WTC11 (cell line): ENCODE measurements at regions not wholly inside any gene's neighbourhood (a gene's known extent, or its start where the extent isn't known, plus 50 kb on each side); places are given as distances from the start of the nearest gene placed in this dataset.

Experiments
- ATAC-seq: fragments of 200-7000 bp; cut with Tn5 transposase; 2 replicates; pipeline ENCODE4 v1.10.0; 2021; ENCODE audit warnings: mild to moderate bottlenecking, moderate library complexity
- CTCF ChIA-PET: fragments of 300-600 bp; sonication (Branson Sonifier 250); formaldehyde crosslinking; loops from one replicate; lab custom pipeline; 2021; ENCODE audit warnings: antibody characterized with exemption; lab: Charles Lee
- POLR2A ChIA-PET: fragments of 350-600 bp; sonication (Branson Sonifier 250); formaldehyde crosslinking; loops from one replicate; lab custom pipeline; 2021; ENCODE audit warnings: antibody characterized with exemption; lab: Charles Lee
- DNase-seq: peaks from one replicate; pipeline ENCODE4 v3.0.0; 2021; ENCODE audit warnings: low spot score
- H3K27ac Mint-ChIP-seq: 2 replicates; pipeline ENCODE4 v1.8.0; 2021; ENCODE audit warnings: mixed read lengths
- H3K27me3 Mint-ChIP-seq: 2 replicates; pipeline ENCODE4 v1.8.0; 2021; ENCODE audit warnings: low read depth, mild to moderate bottlenecking, moderate library complexity, mixed read lengths
- H3K36me3 Mint-ChIP-seq: 2 replicates; pipeline ENCODE4 v1.8.0; 2021; ENCODE audit warnings: mixed read lengths
- H3K4me1 Mint-ChIP-seq: 2 replicates; pipeline ENCODE4 v1.8.0; 2022; ENCODE audit warnings: mixed read lengths
- H3K4me3 Mint-ChIP-seq: 2 replicates; pipeline ENCODE4 v1.8.0; 2021; ENCODE audit warnings: mild to moderate bottlenecking, moderate library complexity, mixed read lengths
- H3K9me3 Mint-ChIP-seq: 2 replicates; pipeline ENCODE4 v1.8.0; 2021; ENCODE audit warnings: mixed read lengths
- CBFB ChIP-seq: sonication (generic); formaldehyde crosslinking; IDR thresholded peaks from 2 replicates; pipeline ENCODE4 v1.8.1; 2022; ENCODE audit warnings: mild to moderate bottlenecking, low read depth, missing genetic modification reagents
- ELF4 ChIP-seq: sonication (generic); formaldehyde crosslinking; IDR thresholded peaks from 2 replicates; pipeline ENCODE4 v1.8.1; 2022; ENCODE audit warnings: low read depth, mild to moderate bottlenecking, moderate library complexity, missing genetic modification reagents
- ESRRA ChIP-seq: sonication (generic); formaldehyde crosslinking; IDR thresholded peaks from 2 replicates; pipeline ENCODE4 v1.8.1; 2022; ENCODE audit warnings: mild to moderate bottlenecking, missing genetic modification reagents, borderline replicate concordance
- FOXK1 ChIP-seq: sonication (generic); formaldehyde crosslinking; IDR thresholded peaks from 2 replicates; pipeline ENCODE4 v1.8.0; 2022; ENCODE audit warnings: mild to moderate bottlenecking, moderate library complexity, missing genetic modification reagents
- GABPB1 ChIP-seq: sonication (generic); formaldehyde crosslinking; IDR thresholded peaks from 2 replicates; pipeline ENCODE4 v1.8.1; 2023; ENCODE audit warnings: mild to moderate bottlenecking, missing genetic modification reagents
- GRHL2 ChIP-seq: fragments of 250-450 bp; sonication (Bioruptor Pico); IDR thresholded peaks from 2 replicates; pipeline ENCODE4 v1.8.0; 2022; ENCODE audit warnings: mild to moderate bottlenecking, moderate library complexity; ENCODE audit not compliant: insufficient replicate concordance, severe bottlenecking
- JAZF1 ChIP-seq: fragments of 250-450 bp; sonication (Bioruptor Pico); IDR thresholded peaks from 2 replicates; pipeline ENCODE4 v1.9.0; 2021; ENCODE audit warnings: moderate library complexity, mild to moderate bottlenecking, inconsistent platforms
- NFE2L1 ChIP-seq: sonication (generic); formaldehyde crosslinking; IDR thresholded peaks from 2 replicates; pipeline ENCODE4 v1.8.1; 2023; ENCODE audit warnings: missing genetic modification reagents
- NFYB ChIP-seq: sonication (generic); formaldehyde crosslinking; conservative IDR thresholded peaks from 2 replicates; pipeline ENCODE4 v1.8.0; 2022; ENCODE audit warnings: low read depth, missing genetic modification reagents
- NR1H2 ChIP-seq: sonication (generic); formaldehyde crosslinking; IDR thresholded peaks from 2 replicates; pipeline ENCODE4 v1.9.0; 2021; ENCODE audit warnings: mild to moderate bottlenecking, moderate library complexity, missing genetic modification reagents
- ZNF232 ChIP-seq: sonication (generic); formaldehyde crosslinking; IDR thresholded peaks from 2 replicates; pipeline ENCODE4 v1.8.0; 2022; ENCODE audit warnings: mild to moderate bottlenecking, missing genetic modification reagents
- ZNF416 ChIP-seq: fragments of 250-450 bp; sonication (Bioruptor Pico); IDR thresholded peaks from 2 replicates; pipeline ENCODE4 v1.9.0; 2021; ENCODE audit warnings: mild to moderate bottlenecking, inconsistent platforms
- TF ChIP-seq, protein P1 (sequence below): fragments of 250-450 bp; sonication (Bioruptor Pico); IDR thresholded peaks from 2 replicates; pipeline ENCODE4 v1.9.0; 2021; ENCODE audit warnings: mild to moderate bottlenecking
- TF ChIP-seq, protein P2 (sequence below): sonication (generic); formaldehyde crosslinking; IDR thresholded peaks from 2 replicates; pipeline ENCODE4 v1.8.1; 2022; ENCODE audit warnings: low read depth, mild to moderate bottlenecking, moderate library complexity, missing genetic modification reagents, borderline replicate concordance
- TF ChIP-seq, protein P3 (sequence below): fragments of 250-450 bp; sonication (Bioruptor Pico); IDR thresholded peaks from 2 replicates; pipeline ENCODE4 v1.9.0; 2021; ENCODE audit warnings: moderate library complexity, mild to moderate bottlenecking, inconsistent platforms, borderline replicate concordance
- TF ChIP-seq, protein P4 (sequence below): sonication (generic); formaldehyde crosslinking; IDR thresholded peaks from 2 replicates; pipeline ENCODE4 v1.8.1; 2022; ENCODE audit warnings: low read depth, missing genetic modification reagents, borderline replicate concordance
- TF ChIP-seq, protein P5 (sequence below): sonication (generic); formaldehyde crosslinking; IDR thresholded peaks from 2 replicates; pipeline ENCODE4 v1.8.0; 2022; ENCODE audit warnings: mild to moderate bottlenecking, missing genetic modification reagents
- TF ChIP-seq, protein P6 (sequence below): sonication (generic); formaldehyde crosslinking; IDR thresholded peaks from 2 replicates; pipeline ENCODE4 v1.8.0; 2023; ENCODE audit warnings: mild to moderate bottlenecking, missing genetic modification reagents
- TF ChIP-seq, protein P7 (sequence below): sonication (generic); formaldehyde crosslinking; IDR thresholded peaks from 2 replicates; pipeline ENCODE4 v1.8.0; 2022; ENCODE audit warnings: mild to moderate bottlenecking, missing genetic modification reagents
- TF ChIP-seq, protein P8 (sequence below): sonication (generic); formaldehyde crosslinking; IDR thresholded peaks from 2 replicates; pipeline ENCODE4 v1.8.1; 2022; ENCODE audit warnings: mild to moderate bottlenecking, missing genetic modification reagents, moderate library complexity, borderline replicate concordance
- TF ChIP-seq, protein P9 (sequence below): sonication (generic); formaldehyde crosslinking; conservative IDR thresholded peaks from 2 replicates; pipeline ENCODE4 v1.8.1; 2022; ENCODE audit warnings: mild to moderate bottlenecking, missing genetic modification reagents
- TF ChIP-seq, protein P10 (sequence below): sonication (generic); formaldehyde crosslinking; IDR thresholded peaks from 2 replicates; pipeline ENCODE4 v1.8.0; 2022; ENCODE audit warnings: mild to moderate bottlenecking, missing genetic modification reagents

DNA sequence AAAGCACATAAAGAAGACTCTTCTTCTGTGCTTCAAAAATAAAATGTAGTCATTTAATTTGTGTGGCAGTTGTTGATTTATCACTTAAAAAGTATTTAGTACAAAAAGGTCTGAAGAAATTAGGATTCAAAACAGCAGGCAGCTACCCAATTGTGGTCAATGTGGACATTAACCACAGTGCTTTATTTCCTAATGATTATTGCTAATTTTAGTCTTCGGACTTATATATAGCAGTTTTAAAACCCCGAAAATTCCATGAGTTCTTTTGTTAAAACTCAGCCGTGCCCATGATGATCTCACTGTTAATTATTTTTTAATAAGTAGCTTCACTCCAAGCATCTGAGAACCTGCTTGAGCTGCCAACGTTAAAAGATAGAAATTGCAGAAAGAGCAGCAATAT, 594.3 kb downstream of the STK39 start:
- DNase-seq = no peak
- Mint-ChIP-seq H3K36me3 (peaks cover 3% of the 10 kb centered on the region), H3K27ac (no peak overlapping the region), H3K4me3 (no peak overlapping the region), H3K4me1 (peaks cover 14% of the 10 kb centered on the region), H3K9me3 (peaks cover 8% of the 10 kb centered on the region; the same call in 1 of the 2 replicates), H3K27me3 (no peaks in the 10 kb centered on the region)
- ATAC-seq = no peak
- ChIA-PET CTCF (no interaction called here), POLR2A (no interaction called here)
- TF ChIP-seq ZNF416 (CRISPR knock-in tag) (no peak), FOXK1 (CRISPR knock-in tag) (no peak), ZNF232 (CRISPR knock-in tag) (no peak), JAZF1 (CRISPR knock-in tag) (no peak), NR1H2 (CRISPR knock-in tag) (no peak), ESRRA (CRISPR knock-in tag) (no peak), GABPB1 (CRISPR knock-in tag) (no peak), NFE2L1 (no peak), GRHL2 (no peak), NFYB (no peak)
- TF ChIP-seq, protein P1, sequence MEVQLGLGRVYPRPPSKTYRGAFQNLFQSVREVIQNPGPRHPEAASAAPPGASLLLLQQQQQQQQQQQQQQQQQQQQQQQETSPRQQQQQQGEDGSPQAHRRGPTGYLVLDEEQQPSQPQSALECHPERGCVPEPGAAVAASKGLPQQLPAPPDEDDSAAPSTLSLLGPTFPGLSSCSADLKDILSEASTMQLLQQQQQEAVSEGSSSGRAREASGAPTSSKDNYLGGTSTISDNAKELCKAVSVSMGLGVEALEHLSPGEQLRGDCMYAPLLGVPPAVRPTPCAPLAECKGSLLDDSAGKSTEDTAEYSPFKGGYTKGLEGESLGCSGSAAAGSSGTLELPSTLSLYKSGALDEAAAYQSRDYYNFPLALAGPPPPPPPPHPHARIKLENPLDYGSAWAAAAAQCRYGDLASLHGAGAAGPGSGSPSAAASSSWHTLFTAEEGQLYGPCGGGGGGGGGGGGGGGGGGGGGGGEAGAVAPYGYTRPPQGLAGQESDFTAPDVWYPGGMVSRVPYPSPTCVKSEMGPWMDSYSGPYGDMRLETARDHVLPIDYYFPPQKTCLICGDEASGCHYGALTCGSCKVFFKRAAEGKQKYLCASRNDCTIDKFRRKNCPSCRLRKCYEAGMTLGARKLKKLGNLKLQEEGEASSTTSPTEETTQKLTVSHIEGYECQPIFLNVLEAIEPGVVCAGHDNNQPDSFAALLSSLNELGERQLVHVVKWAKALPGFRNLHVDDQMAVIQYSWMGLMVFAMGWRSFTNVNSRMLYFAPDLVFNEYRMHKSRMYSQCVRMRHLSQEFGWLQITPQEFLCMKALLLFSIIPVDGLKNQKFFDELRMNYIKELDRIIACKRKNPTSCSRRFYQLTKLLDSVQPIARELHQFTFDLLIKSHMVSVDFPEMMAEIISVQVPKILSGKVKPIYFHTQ (CRISPR knock-in tag) = no peak
- TF ChIP-seq, protein P2, sequence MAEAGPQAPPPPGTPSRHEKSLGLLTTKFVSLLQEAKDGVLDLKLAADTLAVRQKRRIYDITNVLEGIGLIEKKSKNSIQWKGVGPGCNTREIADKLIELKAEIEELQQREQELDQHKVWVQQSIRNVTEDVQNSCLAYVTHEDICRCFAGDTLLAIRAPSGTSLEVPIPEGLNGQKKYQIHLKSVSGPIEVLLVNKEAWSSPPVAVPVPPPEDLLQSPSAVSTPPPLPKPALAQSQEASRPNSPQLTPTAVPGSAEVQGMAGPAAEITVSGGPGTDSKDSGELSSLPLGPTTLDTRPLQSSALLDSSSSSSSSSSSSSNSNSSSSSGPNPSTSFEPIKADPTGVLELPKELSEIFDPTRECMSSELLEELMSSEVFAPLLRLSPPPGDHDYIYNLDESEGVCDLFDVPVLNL = no peak
- TF ChIP-seq, protein P3, sequence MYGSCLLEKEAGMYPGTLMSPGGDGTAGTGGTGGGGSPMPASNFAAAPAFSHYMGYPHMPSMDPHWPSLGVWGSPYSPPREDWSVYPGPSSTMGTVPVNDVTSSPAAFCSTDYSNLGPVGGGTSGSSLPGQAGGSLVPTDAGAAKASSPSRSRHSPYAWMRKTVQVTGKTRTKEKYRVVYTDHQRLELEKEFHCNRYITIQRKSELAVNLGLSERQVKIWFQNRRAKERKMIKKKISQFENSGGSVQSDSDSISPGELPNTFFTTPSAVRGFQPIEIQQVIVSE (CRISPR knock-in tag) = no peak
- TF ChIP-seq, protein P4, sequence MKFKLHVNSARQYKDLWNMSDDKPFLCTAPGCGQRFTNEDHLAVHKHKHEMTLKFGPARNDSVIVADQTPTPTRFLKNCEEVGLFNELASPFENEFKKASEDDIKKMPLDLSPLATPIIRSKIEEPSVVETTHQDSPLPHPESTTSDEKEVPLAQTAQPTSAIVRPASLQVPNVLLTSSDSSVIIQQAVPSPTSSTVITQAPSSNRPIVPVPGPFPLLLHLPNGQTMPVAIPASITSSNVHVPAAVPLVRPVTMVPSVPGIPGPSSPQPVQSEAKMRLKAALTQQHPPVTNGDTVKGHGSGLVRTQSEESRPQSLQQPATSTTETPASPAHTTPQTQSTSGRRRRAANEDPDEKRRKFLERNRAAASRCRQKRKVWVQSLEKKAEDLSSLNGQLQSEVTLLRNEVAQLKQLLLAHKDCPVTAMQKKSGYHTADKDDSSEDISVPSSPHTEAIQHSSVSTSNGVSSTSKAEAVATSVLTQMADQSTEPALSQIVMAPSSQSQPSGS (CRISPR knock-in tag) = no peak
- TF ChIP-seq, protein P5, sequence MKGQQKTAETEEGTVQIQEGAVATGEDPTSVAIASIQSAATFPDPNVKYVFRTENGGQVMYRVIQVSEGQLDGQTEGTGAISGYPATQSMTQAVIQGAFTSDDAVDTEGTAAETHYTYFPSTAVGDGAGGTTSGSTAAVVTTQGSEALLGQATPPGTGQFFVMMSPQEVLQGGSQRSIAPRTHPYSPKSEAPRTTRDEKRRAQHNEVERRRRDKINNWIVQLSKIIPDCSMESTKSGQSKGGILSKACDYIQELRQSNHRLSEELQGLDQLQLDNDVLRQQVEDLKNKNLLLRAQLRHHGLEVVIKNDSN (CRISPR knock-in tag) = no peak
- TF ChIP-seq, protein P6, sequence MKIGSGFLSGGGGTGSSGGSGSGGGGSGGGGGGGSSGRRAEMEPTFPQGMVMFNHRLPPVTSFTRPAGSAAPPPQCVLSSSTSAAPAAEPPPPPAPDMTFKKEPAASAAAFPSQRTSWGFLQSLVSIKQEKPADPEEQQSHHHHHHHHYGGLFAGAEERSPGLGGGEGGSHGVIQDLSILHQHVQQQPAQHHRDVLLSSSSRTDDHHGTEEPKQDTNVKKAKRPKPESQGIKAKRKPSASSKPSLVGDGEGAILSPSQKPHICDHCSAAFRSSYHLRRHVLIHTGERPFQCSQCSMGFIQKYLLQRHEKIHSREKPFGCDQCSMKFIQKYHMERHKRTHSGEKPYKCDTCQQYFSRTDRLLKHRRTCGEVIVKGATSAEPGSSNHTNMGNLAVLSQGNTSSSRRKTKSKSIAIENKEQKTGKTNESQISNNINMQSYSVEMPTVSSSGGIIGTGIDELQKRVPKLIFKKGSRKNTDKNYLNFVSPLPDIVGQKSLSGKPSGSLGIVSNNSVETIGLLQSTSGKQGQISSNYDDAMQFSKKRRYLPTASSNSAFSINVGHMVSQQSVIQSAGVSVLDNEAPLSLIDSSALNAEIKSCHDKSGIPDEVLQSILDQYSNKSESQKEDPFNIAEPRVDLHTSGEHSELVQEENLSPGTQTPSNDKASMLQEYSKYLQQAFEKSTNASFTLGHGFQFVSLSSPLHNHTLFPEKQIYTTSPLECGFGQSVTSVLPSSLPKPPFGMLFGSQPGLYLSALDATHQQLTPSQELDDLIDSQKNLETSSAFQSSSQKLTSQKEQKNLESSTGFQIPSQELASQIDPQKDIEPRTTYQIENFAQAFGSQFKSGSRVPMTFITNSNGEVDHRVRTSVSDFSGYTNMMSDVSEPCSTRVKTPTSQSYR = no peak

DNA sequence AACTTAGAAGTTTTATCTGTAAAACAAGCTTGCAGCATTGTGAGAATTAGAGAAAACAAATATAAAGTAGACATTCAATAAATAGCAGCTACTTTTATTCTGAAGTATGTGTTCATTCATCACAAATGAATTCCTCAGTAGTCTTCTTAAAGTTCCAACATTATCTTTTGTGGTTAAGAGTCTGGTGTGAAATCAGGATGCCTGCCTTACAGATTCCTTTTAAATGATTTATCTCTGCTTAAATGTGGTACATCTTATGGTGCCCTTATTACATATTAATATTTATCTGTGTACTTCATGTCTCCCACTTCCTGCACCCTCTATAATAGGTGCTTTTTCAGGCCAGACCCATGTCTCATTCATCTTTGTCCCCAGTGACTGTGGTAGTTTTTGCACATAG, 595.0 kb downstream of the STK39 start:
- ChIA-PET POLR2A (no interaction called here), CTCF (no interaction called here)
- H3K4me1 Mint-ChIP-seq = peaks cover 14% of the 10 kb centered on the region
- no peaks in the 10 kb centered on the region for H3K27me3 Mint-ChIP-seq
- H3K4me3 Mint-ChIP-seq = no peak overlapping the region
- H3K9me3 Mint-ChIP-seq = peaks cover 8% of the 10 kb centered on the region; the same call in 1 of the 2 replicates
- H3K36me3 Mint-ChIP-seq = peaks cover 3% of the 10 kb centered on the region
- ATAC-seq = no peak
- no peak for DNase-seq
- H3K27ac Mint-ChIP-seq = no peak overlapping the region
- TF ChIP-seq ELF4 (CRISPR knock-in tag) (no peak), CBFB (CRISPR knock-in tag) (no peak), NFE2L1 (no peak)
- TF ChIP-seq, protein P7, sequence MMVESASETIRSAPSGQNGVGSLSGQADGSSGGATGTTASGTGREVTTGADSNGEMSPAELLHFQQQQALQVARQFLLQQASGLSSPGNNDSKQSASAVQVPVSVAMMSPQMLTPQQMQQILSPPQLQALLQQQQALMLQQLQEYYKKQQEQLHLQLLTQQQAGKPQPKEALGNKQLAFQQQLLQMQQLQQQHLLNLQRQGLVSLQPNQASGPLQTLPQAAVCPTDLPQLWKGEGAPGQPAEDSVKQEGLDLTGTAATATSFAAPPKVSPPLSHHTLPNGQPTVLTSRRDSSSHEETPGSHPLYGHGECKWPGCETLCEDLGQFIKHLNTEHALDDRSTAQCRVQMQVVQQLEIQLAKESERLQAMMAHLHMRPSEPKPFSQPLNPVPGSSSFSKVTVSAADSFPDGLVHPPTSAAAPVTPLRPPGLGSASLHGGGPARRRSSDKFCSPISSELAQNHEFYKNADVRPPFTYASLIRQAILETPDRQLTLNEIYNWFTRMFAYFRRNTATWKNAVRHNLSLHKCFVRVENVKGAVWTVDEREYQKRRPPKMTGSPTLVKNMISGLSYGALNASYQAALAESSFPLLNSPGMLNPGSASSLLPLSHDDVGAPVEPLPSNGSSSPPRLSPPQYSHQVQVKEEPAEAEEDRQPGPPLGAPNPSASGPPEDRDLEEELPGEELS = no peak
- TF ChIP-seq, protein P8, sequence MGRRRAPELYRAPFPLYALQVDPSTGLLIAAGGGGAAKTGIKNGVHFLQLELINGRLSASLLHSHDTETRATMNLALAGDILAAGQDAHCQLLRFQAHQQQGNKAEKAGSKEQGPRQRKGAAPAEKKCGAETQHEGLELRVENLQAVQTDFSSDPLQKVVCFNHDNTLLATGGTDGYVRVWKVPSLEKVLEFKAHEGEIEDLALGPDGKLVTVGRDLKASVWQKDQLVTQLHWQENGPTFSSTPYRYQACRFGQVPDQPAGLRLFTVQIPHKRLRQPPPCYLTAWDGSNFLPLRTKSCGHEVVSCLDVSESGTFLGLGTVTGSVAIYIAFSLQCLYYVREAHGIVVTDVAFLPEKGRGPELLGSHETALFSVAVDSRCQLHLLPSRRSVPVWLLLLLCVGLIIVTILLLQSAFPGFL (CRISPR knock-in tag) = no peak
- TF ChIP-seq, protein P9, sequence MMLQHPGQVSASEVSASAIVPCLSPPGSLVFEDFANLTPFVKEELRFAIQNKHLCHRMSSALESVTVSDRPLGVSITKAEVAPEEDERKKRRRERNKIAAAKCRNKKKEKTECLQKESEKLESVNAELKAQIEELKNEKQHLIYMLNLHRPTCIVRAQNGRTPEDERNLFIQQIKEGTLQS = no peak
- TF ChIP-seq, protein P10, sequence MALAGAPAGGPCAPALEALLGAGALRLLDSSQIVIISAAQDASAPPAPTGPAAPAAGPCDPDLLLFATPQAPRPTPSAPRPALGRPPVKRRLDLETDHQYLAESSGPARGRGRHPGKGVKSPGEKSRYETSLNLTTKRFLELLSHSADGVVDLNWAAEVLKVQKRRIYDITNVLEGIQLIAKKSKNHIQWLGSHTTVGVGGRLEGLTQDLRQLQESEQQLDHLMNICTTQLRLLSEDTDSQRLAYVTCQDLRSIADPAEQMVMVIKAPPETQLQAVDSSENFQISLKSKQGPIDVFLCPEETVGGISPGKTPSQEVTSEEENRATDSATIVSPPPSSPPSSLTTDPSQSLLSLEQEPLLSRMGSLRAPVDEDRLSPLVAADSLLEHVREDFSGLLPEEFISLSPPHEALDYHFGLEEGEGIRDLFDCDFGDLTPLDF = no peak
